ENCODE measurements at regions not wholly inside any gene's neighbourhood (a gene's known extent, or its start where the extent isn't known, plus 50 kb on each side); places are given as distances from the start of the nearest gene placed in this dataset.

DNA sequence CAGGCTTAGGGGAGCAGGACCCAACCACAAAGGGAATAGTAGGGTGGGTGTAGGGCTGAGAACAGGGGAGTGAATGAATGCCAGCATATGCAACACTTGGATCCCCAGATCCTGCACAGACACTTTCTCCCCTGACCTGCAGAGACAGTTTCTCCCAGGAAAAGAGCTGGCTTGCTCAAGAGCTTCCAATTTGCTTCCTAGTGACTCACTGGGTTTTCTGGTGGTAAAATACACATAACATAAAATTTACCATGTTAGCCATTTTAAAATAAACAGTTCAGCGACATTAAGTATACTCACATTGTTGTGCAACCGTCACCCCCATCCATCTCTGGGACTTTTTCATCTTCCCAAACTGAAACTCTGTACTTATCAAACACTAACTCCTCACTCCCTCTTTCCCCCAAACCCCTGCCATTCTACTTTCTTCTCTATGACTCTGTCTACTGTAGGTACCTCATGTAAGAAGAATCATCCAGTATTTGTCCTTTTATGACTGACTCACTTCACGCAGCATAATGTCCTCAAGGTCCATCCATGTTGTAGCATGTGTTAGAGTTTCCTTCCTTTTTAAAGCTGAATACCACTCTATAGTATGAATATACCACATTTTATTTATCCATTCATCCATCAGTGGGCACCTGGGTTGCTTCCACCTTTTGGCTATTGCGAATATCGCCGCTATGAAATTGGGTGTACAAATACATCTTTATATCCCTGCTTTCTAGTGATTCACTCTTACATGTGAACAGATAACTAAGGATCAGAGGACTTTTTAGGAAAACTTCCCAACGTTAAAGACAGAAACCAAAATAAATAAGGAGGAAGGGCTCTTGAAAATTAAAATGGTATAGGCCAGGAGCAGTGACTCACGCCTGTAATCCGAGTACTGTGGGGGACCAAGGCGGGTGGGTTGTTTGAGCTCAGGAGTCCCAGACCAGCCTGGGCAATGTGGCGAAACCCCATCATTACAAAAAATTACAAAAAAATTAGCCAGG, 95.6 kb upstream of the TJP1 start:
- TF ChIP-seq KLF10 (tag by site-specific recombination; IDR thresholded peaks at IDR 0.05) (no peak), KLF9 (tag by site-specific recombination; IDR thresholded peaks at IDR 0.05; ENCODE audit: low read depth) (no peak), ZNF747 (tag by site-specific recombination; IDR thresholded peaks at IDR 0.05) (no peak), ZNF274 (IDR thresholded peaks at IDR 0.05; ENCODE audit: low read length) (no peak), ZNF274 (tag by site-specific recombination; IDR thresholded peaks at IDR 0.05; ENCODE audit: borderline replicate concordance) (no peak)

Measured in HEK293 (cell line).